GM10266 (cell line): ENCODE measurements at regions not wholly inside any gene's neighbourhood (a gene's known extent, or its start where the extent isn't known, plus 50 kb on each side); places are given as distances from the start of the nearest gene placed in this dataset.

Experiments
- DNase-seq: peaks from one replicate; pipeline ENCODE4 v3.0.0; 2012; ENCODE audit errors: extremely low spot score
- TF ChIP-seq, protein P1 (sequence below): IDR thresholded peaks from 2 replicates; pipeline ENCODE4 v1.5.1; 2012; ENCODE audit warnings: mild to moderate bottlenecking, low read depth; ENCODE audit not compliant: control insufficient read depth, insufficient read depth; ENCODE audit errors: missing control alignments

- no peak for DNase-seq
- TF ChIP-seq, protein P1, sequence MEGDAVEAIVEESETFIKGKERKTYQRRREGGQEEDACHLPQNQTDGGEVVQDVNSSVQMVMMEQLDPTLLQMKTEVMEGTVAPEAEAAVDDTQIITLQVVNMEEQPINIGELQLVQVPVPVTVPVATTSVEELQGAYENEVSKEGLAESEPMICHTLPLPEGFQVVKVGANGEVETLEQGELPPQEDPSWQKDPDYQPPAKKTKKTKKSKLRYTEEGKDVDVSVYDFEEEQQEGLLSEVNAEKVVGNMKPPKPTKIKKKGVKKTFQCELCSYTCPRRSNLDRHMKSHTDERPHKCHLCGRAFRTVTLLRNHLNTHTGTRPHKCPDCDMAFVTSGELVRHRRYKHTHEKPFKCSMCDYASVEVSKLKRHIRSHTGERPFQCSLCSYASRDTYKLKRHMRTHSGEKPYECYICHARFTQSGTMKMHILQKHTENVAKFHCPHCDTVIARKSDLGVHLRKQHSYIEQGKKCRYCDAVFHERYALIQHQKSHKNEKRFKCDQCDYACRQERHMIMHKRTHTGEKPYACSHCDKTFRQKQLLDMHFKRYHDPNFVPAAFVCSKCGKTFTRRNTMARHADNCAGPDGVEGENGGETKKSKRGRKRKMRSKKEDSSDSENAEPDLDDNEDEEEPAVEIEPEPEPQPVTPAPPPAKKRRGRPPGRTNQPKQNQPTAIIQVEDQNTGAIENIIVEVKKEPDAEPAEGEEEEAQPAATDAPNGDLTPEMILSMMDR, result no peak
Measured at GRCh38 chr4:136412708-136413107, 1119.6 kb downstream of the PCDH18 start.

GRCh38 chr4:136400829-136401228 is 1131.5 kb downstream of the PCDH18 start:
- DNase-seq, result no peak
- TF ChIP-seq, protein P1, result no peak

DNA sequence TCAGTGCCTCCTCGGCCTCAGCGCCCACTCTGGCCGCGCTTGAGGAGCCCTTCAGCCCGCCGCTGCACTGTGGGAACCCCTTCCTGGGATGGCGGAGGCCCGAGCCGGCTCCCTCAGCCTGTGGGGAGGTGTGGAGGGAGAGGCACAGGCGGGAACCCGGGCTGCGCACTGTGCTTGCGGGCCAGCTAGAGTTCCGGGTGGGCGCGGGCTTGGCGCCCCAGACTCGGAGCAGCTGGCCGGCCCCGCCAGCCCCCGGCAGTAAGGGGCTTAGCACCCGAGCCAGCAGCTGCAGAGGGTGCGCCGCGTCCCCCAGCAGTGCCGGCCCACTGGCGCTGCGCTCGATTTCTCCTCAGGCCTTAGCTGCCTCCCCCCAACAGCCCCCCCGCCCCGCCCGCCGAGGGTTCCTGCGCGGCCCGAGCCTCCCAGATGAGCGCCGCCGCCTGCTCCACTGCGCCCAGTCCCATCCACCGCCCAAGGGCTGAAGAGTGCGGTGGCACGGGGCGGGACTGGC is 1137.0 kb downstream of the PCDH18 start:
- no peak for DNase-seq
- TF ChIP-seq, protein P1, result no peak

GRCh38 chr4:136392576-136392975 is 1139.7 kb downstream of the PCDH18 start:
- no peak for DNase-seq
- TF ChIP-seq, protein P1, result no peak

DNA sequence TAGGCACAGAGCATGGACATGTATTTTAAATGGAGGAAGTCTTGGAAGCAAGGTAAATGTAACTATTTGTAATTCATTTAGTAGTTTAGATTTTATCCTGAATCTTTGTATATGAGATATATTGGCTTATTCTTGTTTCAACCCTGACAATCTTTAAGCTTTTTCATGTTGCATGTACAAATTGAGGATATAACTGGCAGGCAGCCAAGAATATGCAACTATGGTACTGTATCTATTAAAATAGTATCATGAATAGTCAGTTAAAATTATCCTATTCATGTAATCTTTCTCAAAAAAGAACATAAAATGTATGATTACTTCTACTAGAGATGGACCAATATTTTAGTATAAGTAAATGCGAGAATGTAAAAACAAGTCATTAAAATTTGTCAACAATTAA is 1141.5 kb downstream of the PCDH18 start:
- TF ChIP-seq, protein P1, result no peak
- DNase-seq, result no peak

- TF ChIP-seq, protein P1, result no peak
- no peak for DNase-seq
Measured at GRCh38 chr4:136383082-136383481, 1149.2 kb downstream of the PCDH18 start.

DNA sequence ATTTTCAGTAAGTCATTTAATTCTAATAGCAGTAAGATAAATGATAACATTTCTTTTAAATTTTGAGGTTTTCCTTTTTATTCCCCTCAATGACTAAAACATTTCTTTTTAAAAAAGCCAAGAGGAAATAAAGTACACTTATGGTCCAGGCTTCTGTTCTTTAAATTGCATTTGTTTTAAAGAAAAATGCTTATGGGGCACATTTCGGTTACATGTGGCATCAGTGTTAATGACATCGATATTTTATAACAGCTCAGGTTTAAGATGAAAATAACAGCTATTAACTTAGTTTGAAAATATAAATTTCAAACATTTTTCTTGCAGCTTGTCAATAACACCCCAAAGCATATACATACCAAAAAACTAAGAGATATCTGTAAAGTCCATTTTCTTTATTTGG is 1161.1 kb downstream of the PCDH18 start:
- no peak for DNase-seq
- TF ChIP-seq, protein P1, result no peak
